GM23338 (cell line): ENCODE measurements at regions not wholly inside any gene's neighbourhood (a gene's known extent, or its start where the extent isn't known, plus 50 kb on each side); places are given as distances from the start of the nearest gene placed in this dataset.

ENCODE experiments used
- CREB1 ChIP-seq: fragments of 250-450 bp; sonication (Bioruptor Pico); IDR thresholded peaks from 2 replicates; pipeline ENCODE4 v1.5.0; 2020; ENCODE audit warnings: low read depth, mild to moderate bottlenecking, moderate library complexity
- ETS1 ChIP-seq: IDR thresholded peaks from 2 replicates; pipeline ENCODE4 v1.6.1; 2016; ENCODE audit warnings: antibody characterized with exemption
- EZH2 ChIP-seq: fragments of 200-600 bp; sonication (generic); IDR thresholded peaks from one replicate; pipeline ENCODE4 v1.8.0; 2017; ENCODE audit warnings: antibody characterized with exemption, mild to moderate bottlenecking, low read depth; ENCODE audit not compliant: unreplicated experiment
- EZH2phosphoT487 ChIP-seq: fragments of 200-600 bp; sonication (generic); IDR thresholded peaks from one replicate; pipeline ENCODE4 v1.8.1; 2018; ENCODE audit warnings: antibody characterized with exemption; ENCODE audit not compliant: unreplicated experiment
- JUNB ChIP-seq: IDR thresholded peaks from one replicate; pipeline ENCODE4 v1.6.1; 2016; ENCODE audit warnings: antibody characterized with exemption; ENCODE audit not compliant: unreplicated experiment
- NANOG ChIP-seq: IDR thresholded peaks from 2 replicates; pipeline ENCODE4 v1.6.1; 2016; ENCODE audit warnings: antibody characterized with exemption, borderline replicate concordance
- POLR2AphosphoS5 ChIP-seq: IDR thresholded peaks from 2 replicates; pipeline ENCODE4 v1.6.1; 2016; ENCODE audit warnings: antibody characterized with exemption, low read depth
- STAT1 ChIP-seq: IDR thresholded peaks from one replicate; pipeline ENCODE4 v1.6.1; 2016; ENCODE audit warnings: antibody characterized with exemption; ENCODE audit not compliant: unreplicated experiment
- ZNF114 ChIP-seq: fragments of 250-450 bp; sonication (Bioruptor Pico); IDR thresholded peaks from 2 replicates; pipeline ENCODE4 v1.5.0; 2020; ENCODE audit warnings: mild to moderate bottlenecking, moderate library complexity
- ZNF331 ChIP-seq: fragments of 250-450 bp; sonication (Bioruptor Pico); IDR thresholded peaks from 2 replicates; pipeline ENCODE4 v1.5.0; 2020; ENCODE audit warnings: low read depth, mild to moderate bottlenecking, moderate library complexity
- TF ChIP-seq, protein P1 (sequence below), 2 experiments: fragments of 200-600 bp in 1 of 2; sonication (generic) in 1 of 2; conservative IDR thresholded peaks; 2 replicates each; pipeline versions ENCODE4 v1.5.1 to v1.6.1; 2016 to 2017; ENCODE audit warnings: antibody characterized with exemption in 2 of 2, low read depth in 2 of 2, mild to moderate bottlenecking in 2 of 2, moderate library complexity in 1 of 2
- TF ChIP-seq, protein P2 (sequence below): IDR thresholded peaks from one replicate; pipeline ENCODE4 v1.6.1; 2018; ENCODE audit warnings: antibody characterized with exemption; ENCODE audit not compliant: unreplicated experiment
- TF ChIP-seq, protein P3 (sequence below): fragments of 250-450 bp; sonication (Bioruptor Pico); IDR thresholded peaks from 2 replicates; pipeline ENCODE4 v1.5.0; 2020; ENCODE audit warnings: mild to moderate bottlenecking, moderate library complexity

DNA sequence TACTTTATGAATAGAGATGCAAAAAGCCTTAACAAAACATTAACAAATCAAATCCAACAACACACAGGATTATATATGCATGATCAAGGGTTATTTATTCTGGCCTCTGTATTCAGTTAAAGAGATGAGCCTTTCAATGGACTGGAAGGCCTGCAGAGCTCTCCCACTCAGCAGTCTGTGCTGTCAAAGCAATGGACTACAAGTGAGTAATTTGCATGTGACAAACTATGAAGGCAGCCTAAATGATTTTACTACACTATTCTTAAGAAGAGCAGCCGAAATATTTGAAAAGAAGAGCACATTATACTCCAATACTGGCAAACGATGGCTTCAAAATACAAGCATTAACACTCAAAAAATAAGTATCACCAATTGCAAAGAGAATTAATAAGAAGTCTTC is 250.4 kb upstream of the HSFY2 start:
- no peak for TF ChIP-seq POLR2AphosphoS5
- no peak for TF ChIP-seq EZH2
- TF ChIP-seq EZH2phosphoT487: no peak
- TF ChIP-seq, protein P1, sequence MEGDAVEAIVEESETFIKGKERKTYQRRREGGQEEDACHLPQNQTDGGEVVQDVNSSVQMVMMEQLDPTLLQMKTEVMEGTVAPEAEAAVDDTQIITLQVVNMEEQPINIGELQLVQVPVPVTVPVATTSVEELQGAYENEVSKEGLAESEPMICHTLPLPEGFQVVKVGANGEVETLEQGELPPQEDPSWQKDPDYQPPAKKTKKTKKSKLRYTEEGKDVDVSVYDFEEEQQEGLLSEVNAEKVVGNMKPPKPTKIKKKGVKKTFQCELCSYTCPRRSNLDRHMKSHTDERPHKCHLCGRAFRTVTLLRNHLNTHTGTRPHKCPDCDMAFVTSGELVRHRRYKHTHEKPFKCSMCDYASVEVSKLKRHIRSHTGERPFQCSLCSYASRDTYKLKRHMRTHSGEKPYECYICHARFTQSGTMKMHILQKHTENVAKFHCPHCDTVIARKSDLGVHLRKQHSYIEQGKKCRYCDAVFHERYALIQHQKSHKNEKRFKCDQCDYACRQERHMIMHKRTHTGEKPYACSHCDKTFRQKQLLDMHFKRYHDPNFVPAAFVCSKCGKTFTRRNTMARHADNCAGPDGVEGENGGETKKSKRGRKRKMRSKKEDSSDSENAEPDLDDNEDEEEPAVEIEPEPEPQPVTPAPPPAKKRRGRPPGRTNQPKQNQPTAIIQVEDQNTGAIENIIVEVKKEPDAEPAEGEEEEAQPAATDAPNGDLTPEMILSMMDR (conservative IDR thresholded peaks at IDR 0.05; ENCODE audit: low read depth in 2 of 2): no peak
- TF ChIP-seq, protein P2, sequence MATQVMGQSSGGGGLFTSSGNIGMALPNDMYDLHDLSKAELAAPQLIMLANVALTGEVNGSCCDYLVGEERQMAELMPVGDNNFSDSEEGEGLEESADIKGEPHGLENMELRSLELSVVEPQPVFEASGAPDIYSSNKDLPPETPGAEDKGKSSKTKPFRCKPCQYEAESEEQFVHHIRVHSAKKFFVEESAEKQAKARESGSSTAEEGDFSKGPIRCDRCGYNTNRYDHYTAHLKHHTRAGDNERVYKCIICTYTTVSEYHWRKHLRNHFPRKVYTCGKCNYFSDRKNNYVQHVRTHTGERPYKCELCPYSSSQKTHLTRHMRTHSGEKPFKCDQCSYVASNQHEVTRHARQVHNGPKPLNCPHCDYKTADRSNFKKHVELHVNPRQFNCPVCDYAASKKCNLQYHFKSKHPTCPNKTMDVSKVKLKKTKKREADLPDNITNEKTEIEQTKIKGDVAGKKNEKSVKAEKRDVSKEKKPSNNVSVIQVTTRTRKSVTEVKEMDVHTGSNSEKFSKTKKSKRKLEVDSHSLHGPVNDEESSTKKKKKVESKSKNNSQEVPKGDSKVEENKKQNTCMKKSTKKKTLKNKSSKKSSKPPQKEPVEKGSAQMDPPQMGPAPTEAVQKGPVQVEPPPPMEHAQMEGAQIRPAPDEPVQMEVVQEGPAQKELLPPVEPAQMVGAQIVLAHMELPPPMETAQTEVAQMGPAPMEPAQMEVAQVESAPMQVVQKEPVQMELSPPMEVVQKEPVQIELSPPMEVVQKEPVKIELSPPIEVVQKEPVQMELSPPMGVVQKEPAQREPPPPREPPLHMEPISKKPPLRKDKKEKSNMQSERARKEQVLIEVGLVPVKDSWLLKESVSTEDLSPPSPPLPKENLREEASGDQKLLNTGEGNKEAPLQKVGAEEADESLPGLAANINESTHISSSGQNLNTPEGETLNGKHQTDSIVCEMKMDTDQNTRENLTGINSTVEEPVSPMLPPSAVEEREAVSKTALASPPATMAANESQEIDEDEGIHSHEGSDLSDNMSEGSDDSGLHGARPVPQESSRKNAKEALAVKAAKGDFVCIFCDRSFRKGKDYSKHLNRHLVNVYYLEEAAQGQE: no peak
- no peak for TF ChIP-seq ZNF331 (CRISPR knock-in tag)
- no peak for TF ChIP-seq ZNF114 (CRISPR knock-in tag)
- no peak for TF ChIP-seq NANOG
- TF ChIP-seq CREB1: no peak
- no peak for TF ChIP-seq JUNB
- no peak for TF ChIP-seq ETS1
- no peak for TF ChIP-seq STAT1
- TF ChIP-seq, protein P3, sequence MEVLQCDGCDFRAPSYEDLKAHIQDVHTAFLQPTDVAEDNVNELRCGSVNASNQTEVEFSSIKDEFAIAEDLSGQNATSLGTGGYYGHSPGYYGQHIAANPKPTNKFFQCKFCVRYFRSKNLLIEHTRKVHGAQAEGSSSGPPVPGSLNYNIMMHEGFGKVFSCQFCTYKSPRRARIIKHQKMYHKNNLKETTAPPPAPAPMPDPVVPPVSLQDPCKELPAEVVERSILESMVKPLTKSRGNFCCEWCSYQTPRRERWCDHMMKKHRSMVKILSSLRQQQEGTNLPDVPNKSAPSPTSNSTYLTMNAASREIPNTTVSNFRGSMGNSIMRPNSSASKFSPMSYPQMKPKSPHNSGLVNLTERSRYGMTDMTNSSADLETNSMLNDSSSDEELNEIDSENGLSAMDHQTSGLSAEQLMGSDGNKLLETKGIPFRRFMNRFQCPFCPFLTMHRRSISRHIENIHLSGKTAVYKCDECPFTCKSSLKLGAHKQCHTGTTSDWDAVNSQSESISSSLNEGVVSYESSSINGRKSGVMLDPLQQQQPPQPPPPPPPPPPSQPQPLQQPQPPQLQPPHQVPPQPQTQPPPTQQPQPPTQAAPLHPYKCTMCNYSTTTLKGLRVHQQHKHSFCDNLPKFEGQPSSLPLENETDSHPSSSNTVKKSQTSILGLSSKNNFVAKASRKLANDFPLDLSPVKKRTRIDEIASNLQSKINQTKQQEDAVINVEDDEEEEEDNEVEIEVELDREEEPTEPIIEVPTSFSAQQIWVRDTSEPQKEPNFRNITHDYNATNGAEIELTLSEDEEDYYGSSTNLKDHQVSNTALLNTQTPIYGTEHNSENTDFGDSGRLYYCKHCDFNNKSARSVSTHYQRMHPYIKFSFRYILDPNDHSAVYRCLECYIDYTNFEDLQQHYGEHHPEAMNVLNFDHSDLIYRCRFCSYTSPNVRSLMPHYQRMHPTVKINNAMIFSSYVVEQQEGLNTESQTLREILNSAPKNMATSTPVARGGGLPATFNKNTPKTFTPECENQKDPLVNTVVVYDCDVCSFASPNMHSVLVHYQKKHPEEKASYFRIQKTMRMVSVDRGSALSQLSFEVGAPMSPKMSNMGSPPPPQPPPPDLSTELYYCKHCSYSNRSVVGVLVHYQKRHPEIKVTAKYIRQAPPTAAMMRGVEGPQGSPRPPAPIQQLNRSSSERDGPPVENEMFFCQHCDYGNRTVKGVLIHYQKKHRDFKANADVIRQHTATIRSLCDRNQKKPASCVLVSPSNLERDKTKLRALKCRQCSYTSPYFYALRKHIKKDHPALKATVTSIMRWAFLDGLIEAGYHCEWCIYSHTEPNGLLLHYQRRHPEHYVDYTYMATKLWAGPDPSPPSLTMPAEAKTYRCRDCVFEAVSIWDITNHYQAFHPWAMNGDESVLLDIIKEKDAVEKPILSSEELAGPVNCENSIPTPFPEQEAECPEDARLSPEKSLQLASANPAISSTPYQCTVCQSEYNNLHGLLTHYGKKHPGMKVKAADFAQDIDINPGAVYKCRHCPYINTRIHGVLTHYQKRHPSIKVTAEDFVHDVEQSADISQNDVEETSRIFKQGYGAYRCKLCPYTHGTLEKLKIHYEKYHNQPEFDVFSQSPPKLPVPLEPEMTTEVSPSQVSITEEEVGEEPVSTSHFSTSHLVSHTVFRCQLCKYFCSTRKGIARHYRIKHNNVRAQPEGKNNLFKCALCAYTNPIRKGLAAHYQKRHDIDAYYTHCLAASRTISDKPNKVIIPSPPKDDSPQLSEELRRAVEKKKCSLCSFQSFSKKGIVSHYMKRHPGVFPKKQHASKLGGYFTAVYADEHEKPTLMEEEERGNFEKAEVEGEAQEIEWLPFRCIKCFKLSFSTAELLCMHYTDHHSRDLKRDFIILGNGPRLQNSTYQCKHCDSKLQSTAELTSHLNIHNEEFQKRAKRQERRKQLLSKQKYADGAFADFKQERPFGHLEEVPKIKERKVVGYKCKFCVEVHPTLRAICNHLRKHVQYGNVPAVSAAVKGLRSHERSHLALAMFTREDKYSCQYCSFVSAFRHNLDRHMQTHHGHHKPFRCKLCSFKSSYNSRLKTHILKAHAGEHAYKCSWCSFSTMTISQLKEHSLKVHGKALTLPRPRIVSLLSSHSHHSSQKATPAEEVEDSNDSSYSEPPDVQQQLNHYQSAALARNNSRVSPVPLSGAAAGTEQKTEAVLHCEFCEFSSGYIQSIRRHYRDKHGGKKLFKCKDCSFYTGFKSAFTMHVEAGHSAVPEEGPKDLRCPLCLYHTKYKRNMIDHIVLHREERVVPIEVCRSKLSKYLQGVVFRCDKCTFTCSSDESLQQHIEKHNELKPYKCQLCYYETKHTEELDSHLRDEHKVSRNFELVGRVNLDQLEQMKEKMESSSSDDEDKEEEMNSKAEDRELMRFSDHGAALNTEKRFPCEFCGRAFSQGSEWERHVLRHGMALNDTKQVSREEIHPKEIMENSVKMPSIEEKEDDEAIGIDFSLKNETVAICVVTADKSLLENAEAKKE (CRISPR knock-in tag): no peak
